ENCODE measurements at regions not wholly inside any gene's neighbourhood (a gene's known extent, or its start where the extent isn't known, plus 50 kb on each side); places are given as distances from the start of the nearest gene placed in this dataset.

DNA sequence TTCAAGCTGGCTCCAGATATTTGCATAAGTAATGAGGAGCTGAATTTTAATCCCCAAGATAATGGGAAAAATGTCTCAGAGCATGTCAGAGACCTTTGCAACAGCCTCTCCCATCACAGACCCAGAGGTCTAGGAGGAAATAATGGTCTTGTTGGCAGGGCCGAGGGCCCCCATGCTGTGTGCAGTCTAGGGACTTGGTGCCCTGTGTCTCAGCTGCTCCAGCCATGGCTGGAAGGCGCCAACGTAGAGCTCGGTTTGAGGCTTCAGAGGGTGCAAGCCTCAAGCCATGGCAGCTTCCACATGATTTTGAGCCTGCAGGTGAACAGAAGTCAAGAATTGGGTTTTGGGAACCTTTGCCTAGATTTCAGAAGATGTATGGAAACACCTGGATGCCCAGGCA is 134.7 kb downstream of the LYPLAL1 start:
- TF ChIP-seq, protein P1, sequence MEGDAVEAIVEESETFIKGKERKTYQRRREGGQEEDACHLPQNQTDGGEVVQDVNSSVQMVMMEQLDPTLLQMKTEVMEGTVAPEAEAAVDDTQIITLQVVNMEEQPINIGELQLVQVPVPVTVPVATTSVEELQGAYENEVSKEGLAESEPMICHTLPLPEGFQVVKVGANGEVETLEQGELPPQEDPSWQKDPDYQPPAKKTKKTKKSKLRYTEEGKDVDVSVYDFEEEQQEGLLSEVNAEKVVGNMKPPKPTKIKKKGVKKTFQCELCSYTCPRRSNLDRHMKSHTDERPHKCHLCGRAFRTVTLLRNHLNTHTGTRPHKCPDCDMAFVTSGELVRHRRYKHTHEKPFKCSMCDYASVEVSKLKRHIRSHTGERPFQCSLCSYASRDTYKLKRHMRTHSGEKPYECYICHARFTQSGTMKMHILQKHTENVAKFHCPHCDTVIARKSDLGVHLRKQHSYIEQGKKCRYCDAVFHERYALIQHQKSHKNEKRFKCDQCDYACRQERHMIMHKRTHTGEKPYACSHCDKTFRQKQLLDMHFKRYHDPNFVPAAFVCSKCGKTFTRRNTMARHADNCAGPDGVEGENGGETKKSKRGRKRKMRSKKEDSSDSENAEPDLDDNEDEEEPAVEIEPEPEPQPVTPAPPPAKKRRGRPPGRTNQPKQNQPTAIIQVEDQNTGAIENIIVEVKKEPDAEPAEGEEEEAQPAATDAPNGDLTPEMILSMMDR (IDR thresholded peaks at IDR 0.05 in 4 of 5, conservative IDR thresholded peaks at IDR 0.05 in 1 of 5) = no peak
- TF ChIP-seq POLR2A (IDR thresholded peaks at IDR 0.05) = no peak
